H4 (cell line): ENCODE measurements at regions not wholly inside any gene's neighbourhood (a gene's known extent, or its start where the extent isn't known, plus 50 kb on each side); places are given as distances from the start of the nearest gene placed in this dataset.

Experiments used
- DNase-seq: peaks from one replicate; pipeline ENCODE4 v3.0.0-alpha.2; 2015; ENCODE audit warnings: low spot score

DNA sequence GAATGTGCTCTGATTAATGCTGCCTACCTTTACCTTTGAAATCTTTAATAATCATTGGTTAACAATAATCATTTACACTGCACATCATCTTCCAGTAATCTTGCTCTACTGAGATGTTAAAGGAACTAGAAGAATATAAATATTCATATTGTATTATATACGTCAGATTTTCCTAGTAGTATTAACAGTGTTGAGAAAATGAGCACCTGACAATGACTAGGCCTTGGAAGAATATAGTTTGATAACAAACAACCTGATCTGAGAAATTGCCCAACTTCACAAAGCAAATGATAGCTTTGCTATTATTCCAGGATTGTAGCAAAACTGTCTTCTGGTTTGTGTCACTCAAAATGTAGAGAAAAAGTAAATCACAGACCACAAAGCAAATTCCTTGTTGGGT lies 467.1 kb downstream of the NOVA1 start:
- DNase-seq, result no peak

- no peak for DNase-seq
Measured at GRCh38 chr14:26128931-26129671, 468.7 kb downstream of the NOVA1 start.

DNA sequence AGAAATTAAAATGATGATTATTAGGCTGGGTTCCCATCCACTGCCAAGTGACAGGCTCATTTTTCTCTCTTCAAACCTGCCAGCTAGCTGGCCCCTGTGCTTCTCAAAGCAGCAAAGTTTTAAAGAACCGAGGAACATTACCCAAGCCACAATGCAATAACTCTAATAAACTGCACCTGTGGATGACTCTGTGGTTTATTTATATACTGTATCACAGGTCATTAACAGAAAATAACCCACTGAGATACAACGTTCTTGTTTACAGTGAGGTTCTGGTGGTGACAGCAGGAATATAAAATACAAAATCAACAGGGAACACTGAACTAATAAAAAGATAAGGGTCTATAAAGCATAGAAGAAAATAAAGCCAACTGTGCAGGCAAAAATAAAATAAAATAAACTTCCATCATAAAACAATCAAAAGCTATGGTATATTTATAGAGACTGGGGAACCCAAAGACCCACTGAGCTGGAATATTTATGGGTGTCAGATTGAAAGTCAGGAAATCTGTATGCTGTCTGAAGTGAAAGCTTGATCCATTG lies 472.9 kb downstream of the NOVA1 start:
- no peak for DNase-seq

DNA sequence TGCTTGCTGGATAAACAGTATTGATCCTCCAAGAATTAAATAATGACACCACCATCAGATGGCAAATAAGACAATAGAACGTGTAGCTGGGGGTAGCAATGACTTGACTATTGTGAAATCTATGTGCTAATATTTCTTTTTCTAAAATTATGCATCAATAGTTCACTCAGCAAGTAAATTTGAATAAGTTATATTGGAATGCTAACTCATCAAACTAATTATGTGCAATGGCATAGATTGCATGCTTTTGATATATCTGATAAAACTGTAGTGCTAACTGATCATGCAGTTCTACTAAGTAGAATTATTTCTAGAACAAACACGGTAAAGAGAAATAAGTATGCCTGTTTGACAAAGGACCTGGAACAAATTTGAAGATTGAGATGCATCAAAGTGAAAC lies 474.4 kb downstream of the NOVA1 start:
- no peak for DNase-seq

GRCh38 chr14:26121181-26121580 lies 476.7 kb downstream of the NOVA1 start:
- DNase-seq, result no peak

DNA sequence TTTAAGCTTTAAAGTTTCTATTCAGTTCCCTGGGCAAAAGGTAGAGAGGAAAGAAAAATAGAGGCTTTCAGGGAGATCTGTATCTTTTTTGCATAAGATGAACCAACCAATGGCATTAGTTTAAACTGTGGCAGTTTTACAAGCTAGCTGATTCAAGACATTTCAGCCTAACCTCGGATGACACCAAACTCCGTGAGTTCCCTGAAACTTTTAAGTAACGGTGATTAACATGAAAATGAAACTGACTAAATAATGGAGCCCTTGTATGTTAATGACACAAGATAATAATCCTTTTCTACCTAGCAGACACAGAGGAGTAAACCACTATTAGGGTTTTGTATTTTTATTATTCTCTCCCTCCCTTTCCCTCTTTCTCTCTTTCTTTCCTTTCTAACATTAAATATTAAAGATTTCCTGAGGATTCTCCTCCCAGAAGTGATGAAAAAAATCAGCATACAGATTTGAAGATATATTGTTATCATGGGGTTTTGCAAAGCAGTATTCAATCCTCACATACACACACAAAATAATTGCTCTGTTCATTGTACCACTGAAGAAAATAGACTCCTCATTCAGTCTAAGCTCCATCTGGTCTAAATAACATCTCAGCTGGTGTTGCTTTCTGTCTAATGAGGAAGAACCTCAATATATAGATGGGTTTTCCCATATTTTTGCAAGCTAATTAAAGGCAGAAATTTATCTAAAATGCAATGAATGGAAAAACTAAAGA lies 483.8 kb downstream of the NOVA1 start:
- no peak for DNase-seq

- DNase-seq, result no peak
Measured at GRCh38 chr14:26104717-26105116, 493.1 kb downstream of the NOVA1 start.

DNA sequence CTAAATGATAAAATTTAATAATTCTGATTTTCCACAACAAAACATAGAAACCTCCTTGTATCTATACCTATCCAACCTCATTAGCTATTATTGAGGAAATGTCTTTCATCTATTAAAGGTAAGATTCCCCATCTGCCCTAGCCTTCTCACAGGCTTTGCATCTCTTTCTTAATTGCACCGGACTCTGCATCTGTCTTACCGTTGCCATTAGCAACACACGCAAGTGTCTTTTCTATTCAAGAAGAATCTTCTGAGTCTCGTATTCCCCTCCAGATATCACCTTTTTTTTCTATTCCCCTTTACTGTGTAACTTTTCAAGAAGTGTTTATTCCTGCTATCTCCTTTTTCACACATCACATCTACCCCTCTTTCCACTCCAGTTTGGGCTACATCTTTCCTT lies 500.0 kb downstream of the NOVA1 start:
- DNase-seq, result no peak

- DNase-seq, result no peak
Measured at GRCh38 chr14:26088275-26088674, 509.6 kb downstream of the NOVA1 start.

DNA sequence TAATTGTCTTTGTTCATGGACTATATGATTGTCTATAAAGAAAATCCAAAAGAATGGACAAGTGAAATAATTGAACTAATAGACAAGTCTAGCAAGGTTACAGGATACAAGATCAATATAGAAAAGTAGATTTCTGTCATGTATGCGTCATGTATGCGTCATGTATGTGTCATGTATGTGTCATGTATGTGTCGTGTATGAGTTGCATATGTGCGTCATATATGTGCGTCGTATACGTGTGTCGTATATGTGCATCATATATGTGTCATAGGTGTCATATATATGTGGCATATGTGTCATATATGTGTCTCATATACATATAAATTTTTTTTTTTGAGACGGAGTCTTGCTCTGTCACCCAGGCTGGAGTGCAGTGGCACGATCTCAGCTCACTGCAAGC lies 516.8 kb downstream of the NOVA1 start:
- no peak for DNase-seq

DNA sequence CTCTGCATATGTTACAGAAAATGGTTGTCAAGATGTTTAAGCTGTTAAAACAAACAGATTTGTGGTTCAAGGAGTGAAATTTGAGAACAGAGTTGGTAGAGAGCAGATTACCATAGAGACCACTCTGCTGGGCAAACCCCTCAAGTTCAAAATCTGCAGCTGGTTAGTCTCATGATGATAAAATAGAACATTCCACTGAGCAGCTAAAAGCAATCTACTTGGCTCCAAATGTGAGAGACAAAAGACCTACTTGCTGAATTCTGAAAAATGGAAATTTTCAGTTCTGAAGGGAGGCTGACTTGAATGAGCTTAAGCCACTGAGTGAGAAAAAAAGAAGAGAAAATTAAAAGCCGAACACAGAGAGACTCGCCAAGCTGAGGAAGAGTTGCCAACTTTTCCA lies 519.3 kb downstream of the NOVA1 start:
- no peak for DNase-seq

DNA sequence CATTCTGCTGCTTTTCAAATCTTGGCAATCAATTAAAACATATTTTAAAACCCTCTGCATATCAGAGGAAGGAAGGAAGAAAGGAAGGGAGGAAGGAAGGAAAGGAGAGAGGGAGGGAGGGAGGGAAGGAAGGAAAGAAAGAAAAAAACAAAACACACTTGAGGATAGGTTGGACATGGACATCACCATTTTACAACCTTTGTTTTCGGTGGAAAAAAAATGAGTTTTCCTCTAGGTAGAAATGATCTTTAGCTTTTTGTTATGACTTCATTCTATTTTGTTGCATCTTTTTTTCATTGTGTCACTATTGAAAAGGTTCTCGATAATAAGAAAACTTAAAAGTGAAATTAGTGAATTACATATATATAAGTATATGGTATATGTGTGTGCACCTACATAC lies 522.9 kb downstream of the NOVA1 start:
- DNase-seq, result no peak

- DNase-seq, result no peak
Measured at GRCh38 chr14:26070443-26070842, 527.4 kb downstream of the NOVA1 start.

GRCh38 chr14:26067786-26068459 lies 529.9 kb downstream of the NOVA1 start:
- DNase-seq, result no peak

GRCh38 chr14:26067341-26067740 lies 530.5 kb downstream of the NOVA1 start:
- no peak for DNase-seq

DNA sequence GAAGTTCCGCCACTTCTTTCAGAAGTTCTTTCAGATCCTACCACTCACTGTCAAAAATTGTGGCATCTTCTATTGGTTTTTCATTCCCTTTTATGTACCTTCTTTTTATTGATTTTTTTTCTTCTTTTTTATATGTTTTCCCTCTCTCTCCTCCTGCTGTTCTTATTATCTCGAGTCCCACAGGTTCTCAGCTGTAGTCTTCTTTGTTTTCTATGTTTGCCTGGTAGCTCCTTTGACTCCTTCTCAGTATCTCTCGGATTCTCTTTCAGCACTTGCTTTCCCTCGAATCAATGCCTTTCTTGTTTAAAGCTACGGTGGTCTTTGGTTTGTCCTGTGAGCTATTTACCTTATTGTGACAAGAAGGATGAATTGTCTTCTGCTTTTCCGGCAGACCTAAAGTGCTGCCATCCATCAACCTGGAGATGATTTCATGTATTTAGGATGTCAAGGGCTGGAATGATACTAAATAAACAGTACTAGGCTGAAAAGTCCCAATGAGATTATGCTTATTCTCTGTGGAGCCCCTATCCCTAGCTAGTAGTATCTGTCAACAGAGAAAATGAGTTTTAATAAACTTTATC lies 541.7 kb downstream of the NOVA1 start:
- DNase-seq, result no peak

GRCh38 chr14:26032348-26032747 lies 565.5 kb downstream of the NOVA1 start:
- no peak for DNase-seq

- DNase-seq, result no peak
Measured at GRCh38 chr14:26026384-26026783, 571.4 kb downstream of the NOVA1 start.

- DNase-seq, result no peak
Measured at GRCh38 chr14:26023967-26024366, 573.9 kb downstream of the NOVA1 start.

DNA sequence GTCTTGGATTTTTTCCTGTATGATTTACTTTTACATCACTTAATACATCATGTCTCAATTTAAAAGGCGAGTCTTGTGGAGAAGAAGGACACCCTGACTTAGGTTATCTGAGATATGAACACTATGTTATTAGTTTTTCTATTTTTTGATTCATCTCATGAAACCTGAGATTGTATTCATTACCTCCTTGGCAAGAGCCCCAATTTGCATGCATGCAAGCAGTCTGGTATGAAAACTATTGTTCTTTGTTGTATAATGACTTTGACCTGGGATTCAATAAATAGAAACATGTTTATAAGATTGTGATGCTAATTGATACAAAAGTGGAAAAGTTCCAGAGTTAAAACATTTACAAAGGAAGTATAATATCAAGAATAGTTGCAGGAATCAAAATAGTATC lies 576.1 kb downstream of the NOVA1 start:
- no peak for DNase-seq

DNA sequence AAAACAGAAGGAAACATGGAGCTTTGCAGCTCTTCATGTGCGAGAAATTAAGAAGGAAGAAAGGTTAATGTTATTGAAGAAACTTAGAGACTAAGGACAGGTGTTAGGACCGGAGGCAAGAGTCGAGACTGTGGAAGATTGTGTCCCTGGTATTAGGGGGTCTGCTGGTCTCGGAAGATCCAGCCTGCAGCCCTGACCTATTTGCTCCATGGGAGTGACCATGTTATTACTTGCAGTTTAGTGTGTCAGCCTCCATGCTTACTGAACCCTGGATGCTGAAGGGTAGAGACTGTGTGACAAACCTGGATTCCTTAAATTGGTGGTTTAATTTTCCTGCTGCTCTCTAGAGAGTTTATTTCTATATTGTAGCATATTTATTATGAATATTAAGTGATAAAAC lies 580.6 kb downstream of the NOVA1 start:
- DNase-seq, result no peak

GRCh38 chr14:26008290-26008689 lies 589.5 kb downstream of the NOVA1 start:
- peak; percentile 7 for DNase-seq
